Adrenal gland (tissue), 5 donors: ENCODE measurements at regions not wholly inside any gene's neighbourhood (a gene's known extent, or its start where the extent isn't known, plus 50 kb on each side); places are given as distances from the start of the nearest gene placed in this dataset.

Experiments
- POLR2A ChIP-seq, 2 donors: fragments of 450-650 bp; IDR thresholded peaks; one replicate each; pipeline ENCODE4 v1.6.1; 2017; ENCODE audit warnings: antibody characterized with exemption in 2 of 2, mild to moderate bottlenecking in 2 of 2, moderate library complexity in 1 of 2
- TF ChIP-seq, protein P1 (sequence below), 6 experiments: fragments of 450-650 bp in 4 of 6; fragments of 200-600 bp in 2 of 6; sonication (generic) in 1 of 6; IDR thresholded peaks; 1 replicate in 5 of 6; 2 replicates in 1 of 6; pipeline versions ENCODE4 v1.5.1 to v1.8.0; 2016 to 2021; ENCODE audit warnings: antibody characterized with exemption in 6 of 6, mild to moderate bottlenecking in 2 of 6, moderate library complexity in 1 of 6
- donor health status: DM: no; HTN: no; CAD: no.

DNA sequence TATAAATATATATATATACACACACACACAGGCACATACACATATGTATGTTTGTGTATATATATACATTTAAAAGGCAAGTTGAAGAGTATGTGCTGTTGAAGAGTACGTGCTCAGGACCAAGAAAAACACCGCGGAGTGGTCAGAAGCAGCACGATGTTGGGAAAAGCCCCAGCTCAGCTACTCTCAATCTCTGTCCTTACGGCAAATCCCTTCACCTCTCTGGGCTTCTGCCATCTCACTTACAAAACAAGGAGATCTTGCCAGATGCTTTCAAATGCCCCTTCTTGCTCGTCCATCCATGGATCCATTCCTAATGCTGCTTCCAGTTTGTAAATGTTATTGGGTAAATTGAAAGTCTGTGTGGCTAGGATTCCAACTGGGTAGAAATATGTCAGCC, 333.9 kb downstream of the BCL11A start:
- TF ChIP-seq, protein P1, sequence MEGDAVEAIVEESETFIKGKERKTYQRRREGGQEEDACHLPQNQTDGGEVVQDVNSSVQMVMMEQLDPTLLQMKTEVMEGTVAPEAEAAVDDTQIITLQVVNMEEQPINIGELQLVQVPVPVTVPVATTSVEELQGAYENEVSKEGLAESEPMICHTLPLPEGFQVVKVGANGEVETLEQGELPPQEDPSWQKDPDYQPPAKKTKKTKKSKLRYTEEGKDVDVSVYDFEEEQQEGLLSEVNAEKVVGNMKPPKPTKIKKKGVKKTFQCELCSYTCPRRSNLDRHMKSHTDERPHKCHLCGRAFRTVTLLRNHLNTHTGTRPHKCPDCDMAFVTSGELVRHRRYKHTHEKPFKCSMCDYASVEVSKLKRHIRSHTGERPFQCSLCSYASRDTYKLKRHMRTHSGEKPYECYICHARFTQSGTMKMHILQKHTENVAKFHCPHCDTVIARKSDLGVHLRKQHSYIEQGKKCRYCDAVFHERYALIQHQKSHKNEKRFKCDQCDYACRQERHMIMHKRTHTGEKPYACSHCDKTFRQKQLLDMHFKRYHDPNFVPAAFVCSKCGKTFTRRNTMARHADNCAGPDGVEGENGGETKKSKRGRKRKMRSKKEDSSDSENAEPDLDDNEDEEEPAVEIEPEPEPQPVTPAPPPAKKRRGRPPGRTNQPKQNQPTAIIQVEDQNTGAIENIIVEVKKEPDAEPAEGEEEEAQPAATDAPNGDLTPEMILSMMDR (IDR thresholded peaks at IDR 0.05), result no peak
- TF ChIP-seq POLR2A (IDR thresholded peaks at IDR 0.05), result no peak
